Glomerular endothelial cell (primary cell): ENCODE measurements at regions not wholly inside any gene's neighbourhood (a gene's known extent, or its start where the extent isn't known, plus 50 kb on each side); places are given as distances from the start of the nearest gene placed in this dataset.
"Not testable (repeated sequence)": the region's sequence is repeated elsewhere in the genome, so short reads cannot be mapped to it uniquely, and the experiment has no call there.

Experiments
- DNase-seq: peaks from one replicate; pipeline ENCODE4 v3.0.0-alpha.2; 2011; ENCODE audit warnings: low read depth, low spot score; ENCODE audit errors: extremely low read depth

- DNase-seq = no peak
These were observed 665.4 kb downstream of the EPM2A start for GRCh38 chr6:145069966-145070365.

- no peak for DNase-seq
These were observed 664.5 kb downstream of the EPM2A start for GRCh38 chr6:145070791-145071190.

GRCh38 chr6:145071836-145072235 lies 663.5 kb downstream of the EPM2A start:
- no peak for DNase-seq

- DNase-seq = no peak
These were observed 661.5 kb downstream of the EPM2A start for GRCh38 chr6:145073811-145074210.

GRCh38 chr6:145074805-145075204 lies 660.5 kb downstream of the EPM2A start:
- no peak for DNase-seq

- no peak for DNase-seq
These were observed 659.9 kb downstream of the EPM2A start for GRCh38 chr6:145075425-145075824.

- DNase-seq = no peak
These were observed 659.0 kb downstream of the EPM2A start for GRCh38 chr6:145076115-145076841.

GRCh38 chr6:145077382-145077781 lies 657.9 kb downstream of the EPM2A start:
- DNase-seq = no peak

- no peak for DNase-seq
These were observed 654.7 kb downstream of the EPM2A start for GRCh38 chr6:145080651-145081050.

- no peak for DNase-seq
These were observed 653.6 kb downstream of the EPM2A start for GRCh38 chr6:145081677-145082076.

GRCh38 chr6:145082359-145082758 lies 653.0 kb downstream of the EPM2A start:
- DNase-seq = no peak

- DNase-seq = no peak
These were observed 649.1 kb downstream of the EPM2A start for GRCh38 chr6:145086197-145086596.

- DNase-seq = no peak
These were observed 648.3 kb downstream of the EPM2A start for GRCh38 chr6:145087034-145087433.

- DNase-seq = no peak
These were observed 644.3 kb downstream of the EPM2A start for GRCh38 chr6:145090801-145091585.

- no peak for DNase-seq
These were observed 643.7 kb downstream of the EPM2A start for GRCh38 chr6:145091586-145092142.

- no peak for DNase-seq
These were observed 642.8 kb downstream of the EPM2A start for GRCh38 chr6:145092554-145092953.

- DNase-seq = no peak
These were observed 642.1 kb downstream of the EPM2A start for GRCh38 chr6:145093226-145093625.

GRCh38 chr6:145096846-145097245 lies 638.5 kb downstream of the EPM2A start:
- no peak for DNase-seq

- not testable (repeated sequence) for DNase-seq
These were observed 637.2 kb downstream of the EPM2A start for GRCh38 chr6:145098127-145098526.

- DNase-seq = no peak
These were observed 635.6 kb downstream of the EPM2A start for GRCh38 chr6:145099713-145100112.

GRCh38 chr6:145110109-145110508 lies 625.2 kb downstream of the EPM2A start:
- DNase-seq = no peak

GRCh38 chr6:145111407-145111806 lies 623.9 kb downstream of the EPM2A start:
- not testable (repeated sequence) for DNase-seq
